Glomerular visceral epithelial cell (primary cell): ENCODE measurements at regions not wholly inside any gene's neighbourhood (a gene's known extent, or its start where the extent isn't known, plus 50 kb on each side); places are given as distances from the start of the nearest gene placed in this dataset.
"Not testable (repeated sequence)": the region's sequence is repeated elsewhere in the genome, so short reads cannot be mapped to it uniquely, and the experiment has no call there.

Source experiments
- DNase-seq: peaks from one replicate; pipeline ENCODE4 v3.0.0-alpha.2; 2016; ENCODE audit errors: extremely low spot score

- DNase-seq, result no peak
These were observed 204.0 kb downstream of the CYRIA start for GRCh38 chr2:16461672-16462071.

- DNase-seq, result no peak
These were observed 206.0 kb downstream of the CYRIA start for GRCh38 chr2:16459606-16460005.

- no peak for DNase-seq
These were observed 211.0 kb downstream of the CYRIA start for GRCh38 chr2:16454621-16455020.

- no peak for DNase-seq
These were observed 213.5 kb downstream of the CYRIA start for GRCh38 chr2:16452123-16452522.

- DNase-seq, result no peak
These were observed 218.9 kb downstream of the CYRIA start for GRCh38 chr2:16446706-16447105.

- DNase-seq, result no peak
These were observed 222.7 kb downstream of the CYRIA start for GRCh38 chr2:16442971-16443370.

- no peak for DNase-seq
These were observed 224.2 kb downstream of the CYRIA start for GRCh38 chr2:16441431-16441830.

- DNase-seq, result no peak
These were observed 224.7 kb downstream of the CYRIA start for GRCh38 chr2:16440898-16441297.

GRCh38 chr2:16438613-16439321, 226.9 kb downstream of the CYRIA start:
- no peak for DNase-seq

GRCh38 chr2:16437189-16437588, 228.4 kb downstream of the CYRIA start:
- no peak for DNase-seq

- DNase-seq, result no peak
These were observed 231.2 kb downstream of the CYRIA start for GRCh38 chr2:16434393-16434792.

- no peak for DNase-seq
These were observed 234.8 kb downstream of the CYRIA start for GRCh38 chr2:16430846-16431245.

GRCh38 chr2:16429431-16430145, 236.0 kb downstream of the CYRIA start:
- no peak for DNase-seq

GRCh38 chr2:16429002-16429401, 236.6 kb downstream of the CYRIA start:
- DNase-seq, result no peak

GRCh38 chr2:16425462-16426336, 239.9 kb downstream of the CYRIA start:
- no peak for DNase-seq

- no peak for DNase-seq
These were observed 245.2 kb downstream of the CYRIA start for GRCh38 chr2:16420421-16420820.

- DNase-seq, result no peak
These were observed 247.9 kb downstream of the CYRIA start for GRCh38 chr2:16417726-16418125.

GRCh38 chr2:16416651-16417050, 249.0 kb downstream of the CYRIA start:
- DNase-seq, result no peak

GRCh38 chr2:16415861-16416260, 249.8 kb downstream of the CYRIA start:
- not testable (repeated sequence) for DNase-seq

- DNase-seq, result no peak
These were observed 251.7 kb downstream of the CYRIA start for GRCh38 chr2:16413947-16414346.

- DNase-seq, result no peak
These were observed 252.3 kb downstream of the CYRIA start for GRCh38 chr2:16413285-16413684.

- no peak for DNase-seq
These were observed 253.2 kb downstream of the CYRIA start for GRCh38 chr2:16412321-16413030.
